ENCODE measurements at regions not wholly inside any gene's neighbourhood (a gene's known extent, or its start where the extent isn't known, plus 50 kb on each side); places are given as distances from the start of the nearest gene placed in this dataset.
A peak's percentile ranks its signal among the peaks of the same experiment; 100 is the strongest.

DNA sequence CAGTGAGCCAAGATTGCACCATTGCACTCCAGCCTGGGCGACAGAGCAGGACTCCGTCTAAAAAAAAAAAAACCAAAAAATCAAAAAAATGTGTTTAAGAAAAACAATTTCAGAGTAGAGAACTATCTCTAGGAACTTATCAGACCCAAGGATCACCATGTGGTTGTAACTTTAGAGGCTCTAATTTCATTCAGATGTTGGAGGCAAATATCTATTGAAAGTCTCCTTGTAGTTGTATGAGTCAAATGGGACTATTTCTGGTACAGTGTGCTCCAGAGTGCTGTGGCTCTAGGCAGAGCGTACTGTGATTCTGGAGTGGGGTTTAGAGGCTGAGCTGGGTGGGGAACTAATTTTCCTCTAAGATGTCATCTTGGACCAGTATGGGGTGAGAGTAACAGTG lies 398.7 kb downstream of the SHQ1 start:
- no peak for DNase-seq

DNA sequence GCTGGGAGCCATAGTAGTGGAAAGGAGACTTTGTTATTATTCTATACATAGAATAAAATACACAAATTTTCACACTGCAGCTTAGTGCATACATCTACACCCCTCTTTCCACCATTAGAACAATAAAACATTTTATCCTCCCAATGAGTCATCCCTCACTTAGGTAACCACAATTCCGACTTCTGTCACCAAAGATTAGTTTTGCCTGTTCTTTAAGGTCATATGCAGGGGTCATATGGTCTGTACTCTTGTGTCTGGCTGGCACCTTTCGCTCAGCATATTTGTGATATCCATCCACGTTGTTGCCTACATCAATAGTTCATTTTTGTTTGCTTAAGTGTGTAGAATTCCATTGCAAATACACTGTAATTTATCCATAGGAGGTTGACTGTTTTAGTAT lies 399.4 kb downstream of the SHQ1 start:
- no peak for DNase-seq

DNA sequence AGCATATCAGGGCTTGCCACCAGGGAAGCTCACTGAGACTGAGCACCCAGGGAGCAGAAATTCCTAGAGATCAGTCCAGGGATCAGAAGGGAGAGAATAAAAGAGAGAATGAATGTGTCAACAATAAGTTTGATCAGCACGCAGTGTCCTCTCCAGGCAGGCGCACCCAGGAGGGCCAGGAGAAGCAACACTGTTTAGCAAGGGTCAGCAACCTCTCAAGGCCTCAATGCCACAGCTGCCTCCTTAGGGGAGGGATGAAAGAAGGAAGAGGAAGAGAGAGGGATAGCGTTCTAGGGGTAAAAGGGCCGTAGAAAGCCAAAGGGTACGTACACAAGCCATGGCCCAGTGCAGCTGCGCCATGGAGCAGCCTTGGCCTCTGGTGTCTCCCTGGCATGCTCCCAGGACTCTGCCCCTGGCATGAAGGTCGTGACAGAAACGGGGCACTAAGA lies 399.8 kb downstream of the SHQ1 start:
- no peak for DNase-seq

DNA sequence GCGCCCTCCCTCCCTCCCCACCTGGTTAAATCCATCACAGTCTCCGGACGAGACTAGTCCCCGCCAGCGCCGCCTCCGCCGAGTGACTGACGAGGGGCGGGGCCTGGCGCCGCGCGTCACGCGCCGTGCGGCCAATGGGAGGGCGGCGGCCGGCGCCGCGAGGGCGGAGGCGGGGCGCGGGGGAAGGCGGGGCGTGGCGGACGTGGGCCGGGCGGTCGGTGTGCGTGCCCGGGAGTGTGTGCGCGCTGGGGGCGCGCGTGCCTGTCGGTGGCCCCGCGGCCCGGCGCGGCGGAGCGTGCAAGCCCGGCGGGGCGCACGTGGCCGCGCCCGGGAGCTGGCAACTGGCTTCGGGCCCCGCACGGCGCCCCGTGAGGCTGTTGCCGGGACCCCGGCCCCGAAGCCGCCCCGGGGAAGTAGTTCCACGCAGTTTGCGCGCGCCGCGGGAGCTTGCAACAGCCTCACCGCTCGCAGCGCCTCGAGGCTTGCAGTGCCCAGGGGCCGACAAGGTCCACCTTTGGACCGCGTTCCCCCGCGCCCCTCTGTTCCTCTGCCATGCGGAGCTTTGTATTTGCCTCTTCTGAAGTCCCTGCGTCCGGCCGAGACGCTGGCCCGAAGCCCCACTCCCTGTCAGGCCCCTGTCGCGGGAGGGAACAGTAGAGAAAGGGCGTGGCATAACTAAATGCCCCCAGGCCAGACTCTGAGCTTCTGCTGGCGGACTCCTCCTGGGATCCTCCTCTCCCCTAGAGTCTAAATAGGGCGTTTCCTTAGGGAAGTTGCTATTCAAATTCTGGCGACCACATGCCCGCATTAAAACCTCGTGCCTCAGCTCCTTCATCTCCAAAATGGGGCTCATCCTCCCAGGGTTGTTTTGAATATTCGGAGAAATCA lies 400.9 kb downstream of the SHQ1 start:
- peak; percentile 92 to 94 for DNase-seq

DNA sequence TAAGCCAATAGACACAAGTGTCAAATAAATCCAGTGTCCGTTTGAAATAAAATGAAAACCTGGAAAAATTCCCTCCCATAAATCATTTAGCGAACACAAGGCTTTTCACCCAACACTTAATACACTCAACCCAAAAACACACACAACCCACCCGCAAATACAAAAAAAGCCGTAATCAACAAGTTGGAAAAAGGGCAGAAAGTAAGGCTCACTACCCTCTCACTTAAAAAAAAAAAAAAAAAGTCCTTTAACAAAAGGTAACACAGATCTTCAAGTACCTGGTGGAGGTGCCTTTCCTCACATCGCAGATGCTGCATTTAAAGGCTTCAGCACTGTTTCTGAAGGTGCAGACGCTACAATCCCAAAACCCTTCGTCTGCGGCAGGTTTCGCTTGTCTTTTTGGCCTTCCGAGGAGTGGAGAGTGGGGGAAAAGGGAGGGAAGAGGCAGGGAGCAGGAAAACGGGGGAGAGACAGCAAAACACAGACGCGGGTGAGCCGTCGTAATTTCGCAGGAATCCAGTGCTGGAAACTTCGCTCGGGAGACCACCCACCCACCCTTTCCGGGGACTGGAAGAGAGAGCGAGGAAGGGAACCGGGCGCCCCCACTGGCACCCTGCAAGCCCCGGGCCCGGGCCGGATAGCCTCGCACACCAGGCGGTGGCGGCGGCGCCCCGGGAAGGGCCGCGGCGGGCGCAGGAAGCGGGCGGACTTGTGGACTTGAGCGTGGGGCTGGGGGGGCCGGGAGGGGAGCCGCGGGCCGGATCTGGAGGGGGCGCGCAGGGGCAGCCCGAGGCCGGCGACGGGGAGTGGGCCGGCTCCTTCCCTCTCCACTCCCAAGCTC lies 401.8 kb downstream of the SHQ1 start, which contains the start of gene RYBP:
RYBP (minus strand) TSS at position 404 of the 841 bp plus-strand sequence.
- DNase-seq = peak in 1 of 2 donors; percentile 44

DNA sequence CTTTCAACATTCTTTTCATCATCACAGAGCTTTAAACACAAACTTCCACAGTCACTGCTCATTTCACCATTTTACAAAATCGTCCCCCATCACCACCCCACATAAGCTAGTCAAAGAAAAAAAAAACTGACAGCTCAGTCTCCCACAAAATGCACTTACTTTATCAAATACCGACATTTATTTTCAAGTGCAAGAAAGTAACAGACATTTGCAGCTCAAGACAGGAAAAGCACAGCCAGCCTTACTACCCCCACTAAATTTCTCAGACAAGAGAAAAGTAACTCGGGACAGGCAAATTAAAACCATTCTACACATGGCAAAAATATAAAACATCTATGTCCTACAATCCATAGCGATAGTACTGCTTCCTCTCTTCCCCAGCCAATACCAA lies 402.4 kb downstream of the SHQ1 start:
- no peak for DNase-seq

DNA sequence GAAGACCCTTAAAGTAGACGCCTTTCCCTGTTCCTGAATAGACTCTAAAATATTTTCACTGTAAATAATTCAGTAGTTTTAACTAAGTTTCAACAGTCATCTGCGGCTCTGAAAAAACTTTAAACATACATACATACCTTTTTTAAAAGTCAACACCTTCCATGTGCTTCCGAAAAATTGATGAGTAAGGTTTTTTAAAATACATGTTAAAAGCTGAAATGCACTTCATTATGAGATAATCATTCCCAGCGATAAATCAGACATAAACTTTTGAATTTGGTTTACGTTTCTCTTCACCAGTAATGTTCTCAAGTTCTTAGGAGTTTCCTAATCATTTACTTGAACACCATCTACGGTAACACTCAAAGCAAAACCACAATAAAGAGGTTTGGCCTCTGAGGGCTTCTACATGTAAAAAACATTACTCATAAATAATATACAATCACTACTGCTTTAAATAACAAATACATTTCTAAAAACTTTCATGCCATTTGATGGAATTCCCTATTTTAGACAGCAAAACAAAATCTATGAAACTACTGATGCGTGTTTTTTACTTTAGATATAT lies 403.5 kb downstream of the SHQ1 start:
- DNase-seq = no peak

DNA sequence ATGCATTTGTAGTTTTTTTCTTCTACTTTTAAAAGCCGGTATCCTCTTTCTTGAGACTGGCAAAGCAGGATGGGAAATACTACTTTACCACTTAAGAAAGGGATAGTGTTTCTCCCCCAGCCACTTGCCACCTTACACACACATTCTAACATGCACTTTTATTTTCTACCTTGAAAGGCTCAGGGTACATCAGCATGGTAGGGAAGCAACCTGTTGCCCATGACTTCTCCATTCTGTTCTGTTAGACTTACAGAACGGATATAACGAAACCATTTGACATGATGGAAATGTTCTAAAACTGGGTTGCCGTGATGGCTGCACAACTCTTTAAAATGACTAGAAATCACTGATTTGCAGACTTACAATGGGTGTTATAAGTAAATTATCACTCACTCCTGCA lies 405.5 kb downstream of the SHQ1 start:
- DNase-seq = no peak

DNA sequence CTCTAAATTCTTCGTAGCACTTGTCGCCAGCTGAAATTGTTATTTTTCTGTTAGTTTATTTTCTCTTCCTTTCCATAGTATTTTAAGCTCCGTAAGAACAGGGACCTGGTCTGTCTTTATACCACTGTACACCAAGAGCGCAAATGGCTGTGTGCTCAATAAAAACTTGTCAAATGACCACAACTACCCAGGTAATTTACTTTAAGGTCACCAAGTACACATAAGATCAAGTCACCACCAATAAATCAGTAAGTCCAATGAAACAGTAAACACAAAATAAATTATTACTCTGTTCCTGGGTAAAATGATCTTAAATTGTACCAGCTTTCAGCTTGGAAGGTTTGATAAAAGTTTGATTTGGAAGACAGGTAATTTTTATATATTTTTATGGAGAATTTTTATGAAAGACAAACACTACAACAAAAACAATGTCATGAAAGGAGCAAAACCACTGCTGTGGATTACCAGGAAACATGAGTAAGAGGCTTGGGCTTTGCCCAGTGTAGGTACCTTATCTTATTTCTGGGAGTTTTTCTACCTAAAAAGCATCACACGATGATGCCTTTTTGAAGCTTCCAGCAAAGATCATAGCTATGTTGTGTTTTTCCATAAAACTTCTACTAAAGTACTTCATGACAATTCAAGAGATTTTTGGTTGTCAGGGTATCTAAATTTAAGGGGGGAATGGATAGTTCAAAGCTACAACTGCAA lies 406.8 kb downstream of the SHQ1 start:
- no peak for DNase-seq

DNA sequence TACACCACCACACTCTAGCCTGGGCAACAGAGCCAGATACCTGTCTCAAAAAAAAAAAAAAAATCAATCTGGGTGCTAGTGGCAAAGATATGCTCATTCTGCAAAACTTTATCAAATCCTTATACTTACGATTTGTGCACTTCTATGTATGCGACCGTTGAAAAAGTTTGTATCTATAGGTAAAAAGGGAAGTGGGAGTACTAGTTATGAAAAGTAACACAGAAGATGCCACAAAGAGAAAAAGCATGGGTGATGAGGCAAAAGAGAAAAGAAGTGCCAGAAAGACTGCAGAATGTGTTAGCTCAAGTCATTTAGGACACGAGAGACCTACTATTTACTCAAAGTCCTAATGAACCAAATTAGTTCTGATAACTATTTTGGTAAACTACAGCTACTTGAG lies 407.8 kb downstream of the SHQ1 start:
- DNase-seq = no peak

DNA sequence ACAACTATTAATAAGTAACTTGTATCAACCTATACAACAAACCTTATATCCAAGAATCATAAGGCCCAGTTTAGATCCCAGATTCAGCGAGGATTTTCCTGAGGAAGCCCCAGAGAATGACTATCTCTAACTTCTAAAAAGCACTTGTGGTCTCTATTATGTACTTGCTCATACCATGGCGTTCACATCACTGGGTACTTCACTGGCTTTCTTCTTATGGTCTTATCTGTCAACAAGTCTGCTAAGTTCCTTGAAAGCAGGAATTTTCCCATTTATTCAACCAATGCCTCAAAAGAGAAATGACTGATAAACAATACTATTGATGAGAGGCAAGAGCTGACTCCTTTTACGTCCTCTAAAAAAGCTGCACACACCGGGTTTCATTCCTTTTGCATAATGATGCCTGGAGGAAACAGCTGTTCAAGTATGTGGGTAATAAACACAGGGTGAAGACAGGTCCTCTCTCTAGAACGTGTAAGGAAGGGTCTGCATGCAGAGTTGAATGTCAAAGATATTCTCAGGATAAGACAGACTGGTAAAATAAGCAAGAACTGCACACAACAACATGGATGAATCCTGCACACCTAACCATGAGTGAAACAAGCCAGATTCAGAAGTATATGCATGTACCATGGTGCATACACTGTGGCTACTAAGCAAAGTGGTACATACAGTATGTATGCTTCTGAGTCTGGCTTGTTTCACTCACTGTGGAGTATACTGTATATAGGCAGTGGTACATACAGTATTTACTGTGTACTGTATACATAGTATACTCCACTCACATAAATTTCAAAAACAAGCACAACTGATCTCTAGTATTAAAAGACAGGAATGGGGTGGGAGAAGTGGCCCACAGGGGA lies 408.7 kb downstream of the SHQ1 start:
- DNase-seq = no peak

DNA sequence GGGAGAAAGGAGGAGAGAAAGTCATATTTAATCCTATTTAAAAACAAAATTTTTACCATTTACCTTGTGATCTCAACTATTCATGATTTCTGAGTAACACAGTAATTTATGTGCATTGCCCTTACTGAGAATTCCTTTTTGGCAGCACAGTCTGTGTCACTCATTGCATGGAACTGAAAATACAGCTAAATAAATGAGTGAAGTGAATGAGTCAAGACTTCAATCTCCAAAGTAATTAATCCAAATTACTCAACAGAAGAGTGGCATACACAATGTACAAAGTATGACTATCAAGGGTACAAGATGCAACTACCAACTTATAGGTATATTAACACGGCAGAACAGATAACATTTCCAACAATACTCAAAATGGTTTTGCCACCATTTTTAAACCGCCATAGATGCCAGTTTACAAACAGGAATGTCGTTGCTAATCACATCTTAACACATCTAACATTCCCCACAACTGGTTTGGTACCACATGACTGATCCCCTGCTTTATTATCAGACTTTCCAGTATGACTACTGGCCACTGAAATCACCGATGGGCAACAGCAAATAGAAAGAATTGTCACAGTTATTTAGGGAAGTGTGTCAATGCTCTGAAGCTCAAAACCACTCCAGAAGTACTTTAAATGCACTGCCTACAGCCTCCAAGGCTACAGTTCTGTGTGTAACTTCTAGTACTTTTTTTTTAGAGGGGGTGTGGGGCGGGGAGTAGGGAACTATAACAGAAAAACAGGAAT lies 410.4 kb downstream of the SHQ1 start:
- DNase-seq = no peak

DNA sequence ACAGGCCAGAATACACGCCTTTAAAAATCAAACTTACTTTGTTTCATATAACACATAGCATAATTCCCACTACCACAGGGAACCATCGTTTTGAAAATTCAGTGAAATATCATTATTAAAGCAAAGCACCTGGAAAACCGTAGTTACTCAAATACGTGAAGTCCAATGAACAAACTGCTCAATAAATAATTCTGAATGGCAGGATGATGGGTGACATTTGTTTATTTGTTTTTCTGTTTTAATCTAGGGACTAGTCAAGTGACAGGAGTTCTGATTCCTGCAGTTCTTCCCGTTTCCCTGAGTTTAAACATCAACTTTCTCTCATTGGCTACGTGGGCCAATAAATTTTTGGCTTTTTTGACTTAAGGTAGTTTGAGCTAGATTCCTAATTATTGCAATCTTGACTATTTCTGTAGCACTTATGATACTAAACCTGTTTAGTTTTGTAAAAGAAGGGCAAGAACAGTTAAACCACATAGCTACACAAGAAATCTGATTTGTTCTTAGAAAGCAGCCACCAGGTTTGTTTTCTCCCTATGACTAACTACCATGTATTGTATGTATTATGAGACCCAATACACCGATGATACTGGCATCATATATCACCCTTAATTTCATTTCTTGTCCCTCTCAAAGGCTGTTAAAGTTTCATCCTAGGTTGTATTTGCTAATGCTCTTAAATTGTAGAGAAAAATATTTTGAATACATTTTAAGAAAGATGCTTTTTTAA lies 411.2 kb downstream of the SHQ1 start:
- DNase-seq = no peak

DNA sequence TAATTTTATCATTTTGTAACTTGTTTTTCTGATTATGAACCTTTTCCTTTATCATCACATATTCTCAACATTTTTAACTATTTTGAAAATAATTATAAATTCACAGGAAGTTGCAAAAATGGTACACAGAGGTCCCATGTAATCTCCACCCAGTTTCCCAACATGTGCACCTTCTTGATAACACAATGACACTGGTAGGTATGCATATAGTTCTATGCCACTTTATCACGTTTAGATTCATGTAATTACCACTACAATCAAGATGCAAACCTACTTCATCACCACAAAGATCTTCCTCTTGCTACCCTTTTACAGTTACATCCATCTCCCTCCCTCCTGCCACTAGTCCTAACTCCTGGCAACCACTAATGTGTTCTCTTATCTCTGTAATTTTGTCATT lies 413.9 kb downstream of the SHQ1 start:
- no peak for DNase-seq

DNA sequence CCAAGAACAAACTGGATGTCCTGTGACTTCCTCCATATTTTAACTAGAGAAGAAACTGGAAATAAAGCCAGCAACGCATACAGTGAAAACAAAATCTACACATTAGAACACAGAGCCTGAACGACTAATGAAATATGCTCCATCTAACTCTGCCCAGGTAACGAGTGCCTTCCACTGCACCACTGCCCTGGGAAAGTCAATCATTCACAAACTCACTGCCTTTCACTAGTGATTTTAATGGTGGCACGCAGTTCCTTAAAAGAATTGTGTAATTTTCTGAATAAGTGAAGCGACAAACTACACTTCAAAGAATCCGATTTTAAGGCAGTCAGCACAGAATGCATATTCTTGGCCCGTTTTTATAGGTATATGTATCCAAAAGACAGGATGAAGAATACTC lies 416.0 kb downstream of the SHQ1 start:
- DNase-seq = no peak

DNA sequence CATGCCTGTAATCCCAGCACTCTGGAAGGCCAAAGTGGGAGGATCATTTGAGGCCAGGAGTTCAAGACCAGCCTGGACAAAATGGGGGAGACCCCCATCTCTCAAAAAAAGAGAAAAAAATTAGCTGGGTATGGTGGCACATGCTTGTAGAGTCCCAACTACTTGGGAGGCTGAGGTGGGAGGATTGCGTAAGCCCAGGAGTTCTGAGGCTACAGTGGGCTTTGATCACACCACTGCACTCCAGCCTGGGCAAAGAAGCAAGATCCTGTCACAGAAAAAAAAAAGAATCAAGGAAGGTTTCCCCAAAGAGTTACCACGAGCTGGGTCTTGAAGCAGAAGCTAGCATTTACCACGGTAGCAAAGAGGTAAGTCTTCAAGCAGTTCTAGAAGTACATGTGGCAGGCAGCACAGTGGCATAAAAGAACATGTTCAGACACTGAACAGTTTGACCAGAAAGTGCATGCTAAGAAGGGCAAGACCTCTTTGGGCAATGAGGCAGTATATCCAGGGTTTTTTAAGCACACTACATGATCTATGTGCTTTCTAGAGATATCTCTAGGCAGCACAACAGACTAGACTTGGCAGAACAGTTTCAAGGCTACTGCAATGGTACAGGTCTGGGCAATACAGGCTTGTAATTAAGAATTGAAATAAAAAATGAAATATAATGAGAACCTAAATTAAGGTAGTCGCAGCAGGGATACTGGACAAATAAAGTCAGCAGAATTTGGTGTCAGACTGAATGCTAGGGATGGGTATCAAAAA lies 418.5 kb downstream of the SHQ1 start:
- DNase-seq = no peak

DNA sequence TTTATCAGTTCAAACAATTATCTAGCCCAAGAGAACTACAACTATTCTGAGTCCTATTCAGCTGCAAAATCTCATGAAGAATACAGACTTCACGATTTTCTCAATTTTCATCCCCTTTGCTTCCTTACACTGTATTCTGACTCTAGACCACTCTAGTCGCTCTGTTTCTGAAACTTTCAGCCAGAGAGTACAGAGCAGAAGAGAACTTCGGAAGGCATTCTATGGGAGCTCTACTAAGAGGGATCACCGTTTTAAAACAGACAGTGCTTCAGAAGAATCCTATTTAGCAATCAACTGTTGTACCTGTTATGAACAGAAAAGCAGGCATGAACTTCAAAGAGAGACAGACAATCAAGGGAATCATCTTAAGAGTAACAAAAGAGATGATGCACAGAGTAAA lies 419.4 kb downstream of the SHQ1 start:
- no peak for DNase-seq

DNA sequence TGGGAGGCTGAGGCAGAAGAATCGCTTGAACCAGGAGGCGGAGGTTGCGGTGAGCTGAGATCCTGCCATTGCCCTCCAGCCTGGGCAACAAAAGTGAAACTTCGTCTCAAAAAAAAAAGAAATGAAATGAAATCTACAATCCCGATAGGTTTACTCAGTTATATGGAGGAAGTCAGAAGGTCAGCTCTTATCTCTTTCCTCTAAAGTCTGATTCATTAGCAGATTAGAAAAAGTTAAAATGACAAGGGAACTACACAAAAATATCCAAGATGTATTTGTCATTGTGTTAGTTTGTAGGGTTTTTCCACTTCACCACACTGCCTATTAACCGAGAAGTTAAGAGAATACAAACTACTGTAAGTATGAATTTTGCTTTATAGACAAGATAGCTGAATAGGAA lies 420.6 kb downstream of the SHQ1 start:
- no peak for DNase-seq

DNA sequence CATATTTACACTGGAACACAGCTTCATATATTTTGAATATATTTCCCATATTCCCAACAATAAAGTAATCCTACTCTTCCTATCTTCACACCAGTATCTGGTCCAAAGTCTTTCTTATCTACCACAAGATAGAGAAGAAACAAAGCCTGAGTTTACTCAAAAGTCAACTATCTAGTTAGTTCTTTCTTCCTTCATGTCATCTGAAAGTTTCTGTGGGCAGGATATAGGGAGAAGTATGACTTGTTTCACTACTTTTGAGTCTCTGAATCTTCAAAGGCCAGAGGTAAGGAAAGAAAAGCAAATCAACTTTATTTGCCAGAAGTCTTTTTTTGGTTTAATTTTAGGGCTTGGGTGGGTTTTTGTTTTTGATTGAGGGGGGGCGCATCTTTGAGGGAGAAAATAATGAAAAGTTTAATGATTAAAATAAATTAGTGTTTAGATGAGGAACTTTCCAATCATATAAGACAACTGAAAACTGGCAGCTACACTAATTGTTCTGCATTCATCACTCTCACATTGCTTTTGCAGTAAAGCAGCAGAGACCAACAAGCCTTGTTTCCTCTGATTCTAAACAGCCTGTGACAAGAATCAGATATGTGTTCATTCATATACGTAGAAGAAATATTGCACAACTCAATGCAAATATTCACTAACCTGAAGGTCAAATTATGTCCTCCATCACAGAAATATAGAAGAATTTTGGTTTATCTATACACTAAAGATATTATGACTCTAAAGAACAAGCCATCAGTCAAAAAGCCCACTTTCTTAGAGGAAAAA lies 421.4 kb downstream of the SHQ1 start:
- DNase-seq = no peak
